GM21576 (cell line): ENCODE measurements at regions not wholly inside any gene's neighbourhood (a gene's known extent, or its start where the extent isn't known, plus 50 kb on each side); places are given as distances from the start of the nearest gene placed in this dataset.
"Not testable (repeated sequence)": the region's sequence is repeated elsewhere in the genome, so short reads cannot be mapped to it uniquely, and the experiment has no call there.

Source experiments
- ATAC-seq: cut with Tn5 transposase; IDR thresholded peaks from one replicate; pipeline ENCODE4 v1.9.1; 2021; ENCODE audit warnings: mild to moderate bottlenecking, moderate library complexity; ENCODE audit not compliant: unreplicated experiment

DNA sequence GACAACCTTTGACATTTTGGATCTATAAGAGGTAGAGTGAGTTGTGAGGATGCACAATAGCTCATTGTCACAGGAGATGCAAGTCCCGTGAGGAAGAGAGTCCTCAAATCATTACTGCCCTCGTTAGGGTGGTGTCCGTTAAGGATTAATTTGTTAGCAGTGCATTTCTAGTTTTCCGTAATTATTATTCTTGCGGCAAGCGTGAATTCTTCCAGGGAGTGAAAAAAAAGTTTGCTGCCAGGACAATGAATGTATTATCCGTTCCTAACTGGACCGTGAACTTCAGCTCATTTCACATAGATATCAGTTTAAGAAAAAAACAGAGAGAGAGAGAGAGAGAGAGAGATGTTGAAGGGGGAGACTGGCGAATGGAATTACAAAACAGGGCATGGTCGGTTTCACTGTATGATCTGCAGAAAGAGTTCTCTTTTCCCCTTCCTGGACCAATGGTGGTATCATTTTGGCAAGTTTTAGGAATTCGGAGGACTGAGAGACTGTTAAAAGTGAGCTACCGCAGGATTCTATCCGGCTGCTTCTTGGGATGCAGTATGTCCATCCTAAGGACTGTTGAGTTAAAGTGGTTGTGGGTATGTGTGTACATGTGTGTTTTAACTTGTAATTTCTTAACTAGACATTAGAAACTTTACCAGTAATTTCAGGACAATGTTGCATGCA, 216.0 kb upstream of the NFIA start:
- no peak for ATAC-seq

DNA sequence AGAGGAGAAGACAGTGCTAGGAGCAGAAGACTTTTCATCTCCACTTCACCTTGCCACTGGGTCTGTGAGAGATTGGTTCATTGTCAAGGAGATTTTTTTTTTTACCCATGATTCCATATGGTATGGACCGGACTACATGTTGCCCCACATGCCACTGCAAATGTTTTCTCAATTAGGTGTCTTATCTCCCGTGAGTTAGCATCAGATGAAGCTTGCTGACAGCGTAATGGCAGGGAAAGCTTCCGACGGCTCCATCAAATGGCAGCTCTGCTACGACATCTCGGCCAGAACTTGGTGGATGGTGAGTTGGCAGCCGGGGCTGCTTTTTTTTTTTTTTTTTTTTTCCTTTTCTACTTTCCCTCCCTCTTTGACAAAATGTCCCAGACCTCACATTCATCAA, 217.2 kb upstream of the NFIA start:
- no peak for ATAC-seq

DNA sequence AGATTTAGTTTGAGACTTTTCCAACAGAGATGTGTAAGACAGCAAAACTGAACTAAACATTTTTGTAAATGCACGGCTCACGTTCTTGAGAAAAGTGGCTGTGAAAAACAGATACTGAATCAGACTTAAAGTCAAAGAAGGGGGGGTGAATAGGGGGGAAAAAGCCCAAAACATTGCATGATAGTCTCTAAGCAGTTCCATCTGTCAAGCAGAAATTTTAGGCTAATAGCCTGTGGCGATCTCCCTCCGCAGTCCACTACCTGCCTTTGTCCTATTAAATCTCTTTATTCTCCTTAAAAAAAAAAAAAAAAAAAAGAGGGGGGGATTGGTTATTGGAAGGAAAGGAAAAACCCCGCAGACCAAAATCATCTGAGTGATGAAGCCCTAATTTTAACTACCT, 217.6 kb upstream of the NFIA start:
- ATAC-seq: no peak

DNA sequence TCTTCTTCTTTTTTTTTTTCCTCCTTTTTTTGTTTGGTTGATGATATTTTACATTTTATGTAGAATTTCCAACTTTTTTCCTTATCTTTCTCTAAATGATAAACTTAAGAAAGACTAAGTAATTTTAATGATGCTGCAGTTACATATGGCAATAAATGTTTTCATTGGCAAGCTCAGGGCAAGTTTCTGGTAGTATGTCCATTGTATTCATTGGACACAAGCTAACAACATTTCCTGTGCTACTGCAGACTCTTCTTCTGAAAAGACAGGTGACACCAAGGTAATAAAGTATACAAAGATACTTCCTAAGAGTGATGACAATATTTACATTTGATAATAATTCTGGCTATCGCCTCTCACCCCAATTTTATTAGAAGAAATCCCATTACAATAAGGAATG, 219.2 kb upstream of the NFIA start:
- ATAC-seq: no peak

DNA sequence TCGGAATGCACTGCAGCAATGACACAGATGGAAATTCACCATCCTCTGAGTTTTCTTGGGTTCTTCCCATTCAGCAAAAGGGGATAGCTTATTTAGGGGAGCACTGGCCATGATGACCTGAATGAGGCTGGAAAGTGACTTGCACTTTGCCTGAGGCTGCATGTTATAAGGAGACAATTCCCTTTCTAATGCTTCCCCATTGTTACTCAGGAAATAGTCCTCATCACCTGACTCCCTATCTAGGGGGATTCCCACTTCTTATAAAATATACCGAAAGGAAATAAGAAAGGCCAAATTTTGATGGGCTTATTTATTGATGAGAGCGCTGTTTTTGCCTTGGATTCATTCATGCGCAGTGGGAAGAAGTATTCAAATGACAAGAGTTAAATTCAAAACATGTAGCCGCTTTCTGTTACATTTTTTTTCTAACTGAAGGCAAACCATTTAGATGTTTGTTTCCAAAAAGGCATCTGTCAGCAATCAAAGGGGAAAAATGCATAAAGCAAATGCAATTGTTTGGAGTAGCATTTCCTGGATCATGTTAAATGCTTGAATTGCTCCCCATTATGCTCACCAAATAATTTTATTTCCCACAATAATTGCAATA, 220.3 kb upstream of the NFIA start:
- no peak for ATAC-seq

DNA sequence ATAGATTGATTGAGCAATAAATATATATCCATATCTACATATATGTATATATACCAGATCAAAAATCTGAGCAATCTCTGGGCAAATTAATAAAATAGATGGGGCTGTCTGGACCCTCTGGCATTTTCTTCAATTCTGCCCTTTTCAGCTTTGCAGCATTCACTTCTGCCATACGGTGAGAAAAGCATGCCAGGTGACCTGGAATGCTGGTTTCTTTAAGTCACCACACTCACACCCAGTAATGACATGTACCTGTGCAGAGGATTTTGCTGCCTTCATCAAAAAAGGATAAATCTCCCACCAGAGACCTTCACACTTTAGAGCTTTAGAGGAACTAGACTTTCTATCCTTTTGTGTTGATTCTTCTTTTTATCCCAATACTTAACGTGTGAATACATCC, 223.2 kb upstream of the NFIA start:
- no peak for ATAC-seq

DNA sequence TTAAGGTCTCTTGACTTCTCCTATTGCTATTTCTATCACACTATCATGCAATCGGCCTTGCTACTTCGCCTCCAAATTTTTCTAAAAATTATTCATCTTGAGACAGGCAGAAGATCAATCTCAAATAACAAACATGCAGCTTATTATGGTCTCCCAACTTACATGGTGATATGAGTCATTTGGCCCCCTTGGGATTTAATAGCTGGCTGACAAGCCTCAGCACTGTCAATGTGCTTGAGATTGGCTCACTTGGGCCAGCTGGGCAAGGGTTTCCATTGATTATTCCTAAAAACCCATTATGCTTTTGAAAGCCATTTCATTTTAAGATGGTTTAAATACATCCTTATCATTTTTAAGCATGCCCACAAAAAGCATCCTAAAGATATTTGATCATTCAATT, 224.5 kb upstream of the NFIA start:
- no peak for ATAC-seq

DNA sequence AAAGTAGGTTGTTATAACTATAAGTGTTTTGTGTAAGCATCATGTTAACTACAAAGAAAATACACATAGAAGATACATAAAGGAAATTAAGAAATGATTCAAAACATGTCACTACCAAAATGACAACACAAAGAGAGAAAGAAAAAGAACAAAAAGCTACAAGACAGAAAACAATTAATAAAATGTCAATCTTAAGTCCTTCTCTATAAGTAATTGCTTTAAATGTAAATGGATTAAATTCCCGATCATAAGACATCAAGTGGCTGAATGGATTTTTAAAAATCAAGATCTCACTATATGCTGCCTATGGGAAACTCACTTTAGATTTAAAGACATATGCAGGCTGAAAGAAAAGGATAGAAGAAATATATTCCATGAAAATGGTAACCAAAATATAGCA, 232.3 kb upstream of the NFIA start:
- ATAC-seq: no peak

DNA sequence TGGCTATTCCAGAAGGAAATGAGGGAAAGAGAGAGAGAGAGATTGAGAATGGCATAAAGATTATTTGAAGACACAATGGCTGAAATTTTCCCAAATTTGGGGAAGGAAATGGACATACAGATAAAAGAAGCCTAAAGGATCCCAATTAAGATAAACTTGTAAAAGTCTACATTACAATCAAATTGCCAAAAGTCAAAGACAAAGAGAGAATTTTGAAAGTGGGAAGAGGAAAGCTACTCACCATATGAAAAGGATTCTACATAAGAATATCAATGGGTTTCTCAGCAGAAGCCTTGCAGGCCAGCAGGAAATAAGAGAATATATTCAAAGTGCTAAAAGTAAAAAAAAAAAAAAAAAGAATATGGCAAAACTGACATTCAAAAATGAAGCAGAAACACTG, 233.0 kb upstream of the NFIA start:
- ATAC-seq: no peak

DNA sequence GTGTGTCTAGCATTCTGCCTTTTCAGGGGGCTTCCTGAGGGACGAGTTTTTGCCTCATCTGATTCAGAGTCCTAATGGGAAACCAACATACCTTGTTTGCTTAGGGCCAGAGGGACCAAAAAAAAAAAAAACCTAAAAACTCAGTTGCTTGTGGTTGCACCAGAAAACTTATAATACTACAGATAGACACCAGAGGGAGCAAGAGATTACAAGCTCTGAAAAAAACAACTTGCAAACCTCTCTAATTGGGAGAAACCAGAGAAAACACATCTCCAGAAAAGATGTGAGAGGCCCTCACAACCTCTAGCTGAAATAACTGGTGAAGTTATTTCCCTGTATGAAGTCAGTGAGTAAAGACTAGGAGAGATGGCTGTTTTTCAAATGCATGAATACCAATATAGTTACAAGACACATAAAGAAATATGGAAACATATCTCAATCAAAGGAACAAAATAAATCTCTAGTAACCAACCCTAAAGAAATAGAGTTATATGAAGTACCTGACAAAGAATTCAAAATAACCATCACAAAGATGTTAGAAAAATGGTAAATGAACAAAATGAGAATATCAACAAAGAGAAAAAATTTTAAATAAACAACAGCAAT, 233.7 kb upstream of the NFIA start:
- ATAC-seq: no peak

DNA sequence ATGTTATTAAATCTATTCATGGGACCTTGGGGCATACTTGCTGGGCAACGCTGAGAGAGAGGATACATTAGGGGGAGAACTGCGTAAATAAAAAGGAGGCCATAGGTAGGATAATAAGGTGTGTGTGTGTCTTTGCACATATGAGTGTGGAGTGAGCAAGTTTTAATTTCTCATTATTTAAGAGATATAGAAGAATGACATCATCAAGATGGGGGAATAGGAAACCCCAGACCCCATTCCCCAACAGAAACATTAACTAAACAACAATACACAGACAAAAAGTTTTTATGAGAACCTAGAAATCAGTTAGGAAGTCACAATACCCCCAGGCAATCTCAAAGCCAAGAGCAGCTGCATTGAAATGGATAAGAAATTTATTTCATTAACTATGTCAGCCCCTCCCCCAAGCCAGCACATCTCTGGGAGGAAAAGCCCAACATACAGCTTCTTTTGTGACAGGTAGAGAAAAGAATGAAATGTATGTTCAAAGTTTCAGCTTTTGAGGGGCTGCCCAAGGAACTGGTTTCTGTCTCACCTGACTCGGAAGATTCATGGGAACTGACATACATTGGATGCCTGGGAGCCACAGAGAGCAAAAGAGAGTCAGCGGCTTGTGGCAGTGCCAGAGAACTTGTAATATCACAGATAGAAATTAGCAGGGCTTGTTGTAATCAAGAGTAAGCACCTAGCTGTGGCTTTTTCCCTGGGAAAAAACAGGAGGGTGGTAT, 234.3 kb upstream of the NFIA start:
- ATAC-seq: no peak

DNA sequence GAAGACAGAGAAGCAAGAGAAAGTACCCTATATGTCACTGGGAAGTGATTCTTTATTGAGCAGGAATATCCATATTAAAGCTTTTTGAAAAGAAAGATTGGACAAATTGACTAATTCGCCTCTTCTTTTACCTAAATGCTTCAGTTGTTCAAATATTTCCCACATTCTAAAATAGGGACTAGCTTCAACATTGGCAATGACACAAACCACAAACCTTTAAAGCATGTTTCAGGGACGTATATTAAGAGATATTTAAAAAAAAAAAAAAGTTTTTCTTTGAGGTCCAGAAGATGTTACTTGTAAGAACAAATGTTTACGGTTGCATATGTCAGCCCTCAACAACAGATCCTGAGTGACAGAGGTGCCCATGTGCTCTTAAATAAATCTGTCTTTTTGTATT, 235.0 kb upstream of the NFIA start:
- no peak for ATAC-seq

DNA sequence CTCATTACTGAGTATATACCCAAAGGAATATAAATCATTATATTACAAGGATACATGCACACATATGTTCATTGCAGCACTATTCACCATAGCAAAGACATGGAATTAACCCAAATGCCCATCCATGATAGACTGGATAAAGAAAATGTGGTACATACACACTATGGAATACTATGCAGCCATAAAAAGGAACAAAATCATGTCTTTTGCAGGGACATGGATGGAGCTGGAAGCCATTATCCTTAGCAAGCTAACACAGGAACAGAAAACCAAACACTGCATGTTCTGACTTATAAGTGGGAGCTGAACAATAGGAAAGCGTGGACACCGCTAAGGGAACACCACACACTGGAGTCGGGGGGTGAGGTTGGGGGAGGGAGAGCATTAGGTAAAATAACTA, 236.7 kb upstream of the NFIA start:
- ATAC-seq: not testable (repeated sequence)

DNA sequence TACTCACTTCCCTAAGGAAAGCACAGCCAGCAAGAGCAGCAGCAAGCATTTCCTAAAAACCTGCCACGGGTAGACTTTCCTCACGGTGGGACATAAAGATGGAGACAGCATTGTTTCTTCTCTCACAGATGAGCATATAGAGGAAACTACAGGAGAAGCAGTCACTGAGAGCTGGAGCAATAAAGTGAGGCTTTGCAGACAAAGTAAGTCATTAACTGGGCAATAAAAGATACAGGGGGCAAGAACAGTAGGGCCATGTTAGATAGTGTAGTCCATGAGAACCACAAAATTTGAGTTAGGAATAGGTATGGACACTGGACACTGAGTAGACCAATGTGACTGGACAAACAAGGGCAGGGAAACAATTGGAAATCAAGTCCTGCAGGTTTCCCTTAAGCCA, 240.1 kb upstream of the NFIA start:
- ATAC-seq: no peak

DNA sequence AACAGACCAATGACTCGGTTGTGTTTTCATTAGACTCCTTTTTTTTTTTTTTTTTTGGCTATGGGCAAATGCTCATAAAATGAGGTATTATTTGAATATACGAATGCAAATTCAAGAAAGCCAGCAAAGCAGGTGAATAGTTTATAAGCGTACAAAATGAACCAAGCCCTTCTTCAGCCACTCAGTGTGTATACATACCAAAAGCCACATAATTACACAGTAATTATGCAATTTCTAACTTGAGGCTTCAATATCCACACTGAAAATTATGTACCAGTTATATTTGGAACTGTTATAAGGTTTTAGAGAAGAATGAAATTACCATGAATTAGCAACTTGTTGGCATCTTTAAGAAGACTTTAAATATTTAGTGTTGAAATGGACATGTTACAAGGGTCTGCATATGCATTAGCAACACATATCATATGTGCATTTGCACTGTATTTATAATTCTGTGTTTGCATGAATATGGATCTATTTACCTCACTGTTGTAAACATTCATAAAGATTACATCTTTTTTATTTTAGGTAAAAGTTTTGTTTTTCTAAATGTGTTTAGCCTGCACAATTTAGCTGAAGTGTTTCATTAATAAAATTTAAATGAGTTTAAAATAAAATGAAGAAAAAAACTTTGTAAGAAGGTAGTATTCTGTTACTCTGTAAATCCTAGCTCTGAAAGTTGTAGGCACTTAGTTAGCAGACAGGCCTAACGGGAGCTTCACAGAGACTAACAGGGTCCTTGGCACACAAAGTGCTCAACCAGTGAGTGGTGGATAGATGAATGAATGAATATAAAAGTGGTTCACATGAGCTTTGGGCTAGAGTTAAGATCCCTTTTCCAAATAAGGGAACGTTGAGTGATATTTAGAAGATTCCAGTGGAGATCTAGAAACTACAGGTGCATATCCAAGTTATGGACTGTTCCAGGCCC, 241.0 kb upstream of the NFIA start:
- no peak for ATAC-seq

DNA sequence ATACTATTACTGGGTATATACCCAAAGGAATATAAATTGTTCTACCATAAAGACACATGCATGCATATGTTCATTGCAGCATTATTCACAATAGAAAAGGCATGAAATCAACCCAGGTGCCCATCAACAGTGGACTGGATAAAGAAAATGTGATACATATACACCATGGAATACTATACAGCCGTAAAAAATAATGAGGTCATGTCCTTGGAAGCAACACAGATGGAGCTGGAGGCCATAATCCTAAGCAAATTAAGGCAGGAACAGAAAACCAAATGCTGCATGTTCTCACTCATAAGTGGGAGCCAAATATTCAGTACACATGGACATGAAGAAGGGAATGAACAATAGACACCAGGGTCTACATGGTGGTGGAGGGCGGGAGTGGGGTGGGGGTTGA, 241.9 kb upstream of the NFIA start:
- not testable (repeated sequence) for ATAC-seq

DNA sequence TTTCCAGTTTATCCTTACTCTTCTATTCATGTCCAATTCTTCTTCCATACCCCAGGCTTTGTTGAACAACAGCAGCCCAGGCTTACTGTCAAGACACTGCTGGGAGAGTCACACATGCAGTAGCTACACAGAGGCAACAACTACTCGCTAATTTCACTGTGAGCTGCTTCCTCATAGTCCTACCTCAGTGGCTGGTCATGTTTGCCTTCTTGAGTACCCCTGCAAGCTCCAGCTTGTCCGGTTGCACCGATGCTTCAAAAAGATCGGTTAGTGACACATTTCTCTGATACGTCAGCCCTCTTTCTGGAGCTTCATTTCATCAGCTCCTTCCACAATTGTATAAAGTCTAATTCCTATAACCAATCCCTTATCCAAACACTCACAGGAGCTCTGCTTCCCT, 246.7 kb upstream of the NFIA start:
- no peak for ATAC-seq

DNA sequence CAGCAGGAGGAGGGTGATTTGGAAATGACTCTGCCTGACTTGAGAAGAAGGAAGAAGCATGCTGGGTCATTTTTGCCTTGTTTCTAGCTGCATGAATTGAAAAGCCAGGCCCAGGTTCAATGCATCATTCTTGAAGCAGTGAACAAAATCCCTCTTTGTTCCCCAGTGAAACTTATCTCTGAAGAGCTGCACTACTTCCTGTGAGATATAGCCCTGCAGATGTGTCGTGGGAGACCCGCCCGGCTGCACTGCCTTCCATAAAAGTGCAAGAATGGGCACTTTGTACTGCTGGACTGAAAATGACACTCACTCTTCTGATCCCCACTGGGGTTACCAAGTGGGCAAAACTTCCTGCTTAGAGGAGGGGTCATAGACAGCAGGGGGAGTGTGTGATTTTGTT, 249.2 kb upstream of the NFIA start:
- ATAC-seq: no peak

DNA sequence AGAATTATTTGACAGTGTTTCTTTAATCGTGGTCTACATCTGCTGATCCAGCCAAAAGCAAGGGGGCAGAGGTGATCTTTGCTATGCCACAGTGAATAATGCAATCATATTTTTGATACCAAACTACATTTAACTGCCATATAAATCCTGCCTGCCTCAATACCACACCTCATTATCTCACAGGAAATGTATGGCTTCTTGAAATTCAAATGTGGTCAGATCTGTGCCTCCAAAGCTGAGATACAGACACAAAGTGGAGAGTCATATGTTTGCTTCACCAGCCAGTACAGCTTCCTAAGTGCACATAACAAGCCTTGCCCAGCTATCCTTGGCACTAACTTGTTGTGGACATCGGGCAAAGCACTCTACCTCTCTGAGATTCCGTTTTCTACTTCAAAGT, 250.0 kb upstream of the NFIA start:
- ATAC-seq: no peak

DNA sequence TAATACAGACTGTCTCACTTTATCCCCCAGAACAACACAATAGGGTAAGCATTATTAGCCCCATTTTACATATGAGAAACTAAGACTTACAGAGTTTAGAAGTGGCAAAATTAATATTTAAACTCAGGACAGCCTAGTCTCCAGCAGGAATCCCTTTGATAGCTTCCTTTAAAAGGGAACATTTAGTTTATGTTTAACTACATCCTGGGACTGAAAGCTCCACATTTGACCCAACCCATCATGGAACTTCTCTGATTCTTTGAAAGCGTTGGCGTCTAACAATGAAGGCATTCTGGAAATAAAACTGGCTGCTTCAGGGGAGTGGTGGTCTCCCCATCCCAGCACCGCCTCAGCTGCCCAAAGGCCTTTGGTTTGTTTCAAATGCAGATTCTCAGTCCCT, 250.6 kb upstream of the NFIA start:
- no peak for ATAC-seq

DNA sequence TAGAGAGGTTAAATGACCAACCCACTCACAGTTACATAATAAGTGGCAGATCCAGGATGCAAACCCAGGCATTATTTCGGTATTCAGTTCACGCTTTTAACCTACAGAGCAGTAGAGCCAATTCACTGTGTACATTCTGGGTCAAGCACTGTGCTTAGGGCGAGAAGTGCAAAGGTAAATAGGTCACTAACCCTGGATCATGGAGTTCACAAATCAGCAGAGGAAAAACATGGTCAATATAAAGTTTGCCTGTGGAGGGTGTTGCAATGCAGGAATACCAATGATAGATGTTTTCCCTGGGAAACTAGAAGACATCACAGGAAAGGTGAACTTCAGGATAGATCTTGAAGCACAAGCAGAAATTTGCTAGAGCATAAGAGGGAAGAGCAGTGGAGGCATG, 253.4 kb upstream of the NFIA start:
- ATAC-seq: no peak
